Suppressor macrophage treated with lipopolysaccharide for 1 hour (primary cell): ENCODE measurements at regions not wholly inside any gene's neighbourhood (a gene's known extent, or its start where the extent isn't known, plus 50 kb on each side); places are given as distances from the start of the nearest gene placed in this dataset.

Experiments
- DNase-seq, 3 donors: peaks; one replicate each; pipeline ENCODE4 v3.0.0-alpha.2; 2020 to 2022

- DNase-seq: no peak
These were observed 907.6 kb downstream of the TFAP2A start for GRCh38 chr6:9507136-9507895.

GRCh38 chr6:9504191-9504590, 910.7 kb downstream of the TFAP2A start:
- no peak for DNase-seq

GRCh38 chr6:9503111-9503761, 911.6 kb downstream of the TFAP2A start:
- no peak for DNase-seq

GRCh38 chr6:9499709-9500108, 915.2 kb downstream of the TFAP2A start:
- DNase-seq: no peak

- no peak for DNase-seq
These were observed 918.0 kb downstream of the TFAP2A start for GRCh38 chr6:9496837-9497236.

- DNase-seq: no peak
These were observed 920.0 kb downstream of the TFAP2A start for GRCh38 chr6:9494864-9495263.

GRCh38 chr6:9492790-9493189, 922.1 kb downstream of the TFAP2A start:
- DNase-seq: no peak

GRCh38 chr6:9487128-9487527, 927.7 kb downstream of the TFAP2A start:
- DNase-seq: no peak

GRCh38 chr6:9485992-9486391, 928.9 kb downstream of the TFAP2A start:
- no peak for DNase-seq

- DNase-seq: no peak
These were observed 930.2 kb downstream of the TFAP2A start for GRCh38 chr6:9484686-9485085.

- DNase-seq: no peak
These were observed 930.8 kb downstream of the TFAP2A start for GRCh38 chr6:9484091-9484490.

- no peak for DNase-seq
These were observed 932.7 kb downstream of the TFAP2A start for GRCh38 chr6:9482030-9482738.

- no peak for DNase-seq
These were observed 933.4 kb downstream of the TFAP2A start for GRCh38 chr6:9481292-9482029.

- DNase-seq: no peak
These were observed 946.6 kb downstream of the TFAP2A start for GRCh38 chr6:9468277-9468676.

GRCh38 chr6:9467741-9468140, 947.1 kb downstream of the TFAP2A start:
- no peak for DNase-seq

GRCh38 chr6:9464583-9464982, 950.3 kb downstream of the TFAP2A start:
- DNase-seq: no peak

GRCh38 chr6:9463311-9463710, 951.6 kb downstream of the TFAP2A start:
- no peak for DNase-seq

GRCh38 chr6:9461188-9461587, 953.7 kb downstream of the TFAP2A start:
- DNase-seq: no peak

GRCh38 chr6:9458424-9458823, 956.5 kb downstream of the TFAP2A start:
- DNase-seq: no peak

GRCh38 chr6:9455864-9456658, 958.8 kb downstream of the TFAP2A start:
- DNase-seq: no peak

- DNase-seq: no peak
These were observed 975.1 kb downstream of the TFAP2A start for GRCh38 chr6:9439621-9440330.

GRCh38 chr6:9437836-9438235, 977.0 kb downstream of the TFAP2A start:
- no peak for DNase-seq
